NCI-H1694 treated with DMSO at 0.1 percent for 48 hours (cell line): ENCODE measurements at regions not wholly inside any gene's neighbourhood (a gene's known extent, or its start where the extent isn't known, plus 50 kb on each side); places are given as distances from the start of the nearest gene placed in this dataset.

ENCODE experiments used
- DNase-seq: peaks from one replicate; lab custom pipeline; 2025; lab: John Stamatoyannopoulos, UW

GRCh38 chr20:60321601-60322000 lies 363.4 kb downstream of the CDH26 start:
- DNase-seq, result no peak

- DNase-seq, result no peak
Measured at GRCh38 chr20:60326821-60327220, 368.6 kb downstream of the CDH26 start.

- DNase-seq, result no peak
Measured at GRCh38 chr20:60327971-60328660, 369.9 kb downstream of the CDH26 start.

GRCh38 chr20:60330461-60330860 lies 372.2 kb downstream of the CDH26 start:
- no peak for DNase-seq

GRCh38 chr20:60331688-60332300 lies 373.6 kb downstream of the CDH26 start:
- DNase-seq, result no peak

- DNase-seq, result no peak
Measured at GRCh38 chr20:60332523-60332922, 374.3 kb downstream of the CDH26 start.

GRCh38 chr20:60334911-60335310 lies 376.7 kb downstream of the CDH26 start:
- DNase-seq, result no peak

- no peak for DNase-seq
Measured at GRCh38 chr20:60338556-60338955, 380.3 kb downstream of the CDH26 start.

GRCh38 chr20:60339738-60340137 lies 381.5 kb downstream of the CDH26 start:
- DNase-seq, result no peak

GRCh38 chr20:60340232-60340631 lies 382.0 kb downstream of the CDH26 start:
- DNase-seq, result no peak

- no peak for DNase-seq
Measured at GRCh38 chr20:60341062-60341461, 382.8 kb downstream of the CDH26 start.

- no peak for DNase-seq
Measured at GRCh38 chr20:60345106-60345505, 386.9 kb downstream of the CDH26 start.

GRCh38 chr20:60349418-60349817 lies 391.2 kb downstream of the CDH26 start:
- no peak for DNase-seq

- no peak for DNase-seq
Measured at GRCh38 chr20:60352017-60352416, 393.8 kb downstream of the CDH26 start.

- DNase-seq, result no peak
Measured at GRCh38 chr20:60352596-60352995, 394.4 kb downstream of the CDH26 start.

GRCh38 chr20:60354024-60354580 lies 395.9 kb downstream of the CDH26 start:
- no peak for DNase-seq

- no peak for DNase-seq
Measured at GRCh38 chr20:60358101-60358500, 399.9 kb downstream of the CDH26 start.

- no peak for DNase-seq
Measured at GRCh38 chr20:60359010-60359409, 400.8 kb downstream of the CDH26 start.

GRCh38 chr20:60361761-60362395 lies 403.7 kb downstream of the CDH26 start:
- no peak for DNase-seq

GRCh38 chr20:60362531-60362930 lies 404.3 kb downstream of the CDH26 start:
- no peak for DNase-seq

GRCh38 chr20:60363698-60364097 lies 405.5 kb downstream of the CDH26 start:
- no peak for DNase-seq

- no peak for DNase-seq
Measured at GRCh38 chr20:60365064-60365666, 406.9 kb downstream of the CDH26 start.

GRCh38 chr20:60365882-60366281 lies 407.7 kb downstream of the CDH26 start:
- DNase-seq, result no peak
